Neural crest cell (in vitro differentiated cells): ENCODE measurements at regions not wholly inside any gene's neighbourhood (a gene's known extent, or its start where the extent isn't known, plus 50 kb on each side); places are given as distances from the start of the nearest gene placed in this dataset.

ENCODE experiments used
- DNase-seq: peaks from one replicate; pipeline ENCODE4 v3.0.0; 2021; ENCODE audit warnings: low read depth, mixed read lengths, low spot score
- H3K27ac Mint-ChIP-seq: one replicate; pipeline ENCODE4 v1.8.0; 2021; ENCODE audit warnings: mild to moderate bottlenecking, mixed read lengths; ENCODE audit not compliant: unreplicated experiment
- H3K27me3 Mint-ChIP-seq: 2 replicates; pipeline ENCODE4 v1.8.0; 2021; ENCODE audit warnings: low read depth, mild to moderate bottlenecking, mixed read lengths
- H3K36me3 Mint-ChIP-seq: 2 replicates; pipeline ENCODE4 v1.8.0; 2021; ENCODE audit warnings: low read depth, mild to moderate bottlenecking, mixed read lengths
- H3K4me1 Mint-ChIP-seq: 2 replicates; pipeline ENCODE4 v1.8.0; 2021; ENCODE audit warnings: mixed read lengths
- H3K4me3 Mint-ChIP-seq: one replicate; pipeline ENCODE4 v1.8.0; 2021; ENCODE audit warnings: mild to moderate bottlenecking, mixed read lengths
- H3K9me3 Mint-ChIP-seq: 2 replicates; pipeline ENCODE4 v1.8.0; 2021; ENCODE audit warnings: mixed read lengths
- TF ChIP-seq, protein P1 (sequence below): fragments of 200-600 bp; sonication (generic); conservative IDR thresholded peaks from 2 replicates; pipeline ENCODE4 v1.5.0; 2021; ENCODE audit warnings: antibody characterized with exemption, mild to moderate bottlenecking

DNA sequence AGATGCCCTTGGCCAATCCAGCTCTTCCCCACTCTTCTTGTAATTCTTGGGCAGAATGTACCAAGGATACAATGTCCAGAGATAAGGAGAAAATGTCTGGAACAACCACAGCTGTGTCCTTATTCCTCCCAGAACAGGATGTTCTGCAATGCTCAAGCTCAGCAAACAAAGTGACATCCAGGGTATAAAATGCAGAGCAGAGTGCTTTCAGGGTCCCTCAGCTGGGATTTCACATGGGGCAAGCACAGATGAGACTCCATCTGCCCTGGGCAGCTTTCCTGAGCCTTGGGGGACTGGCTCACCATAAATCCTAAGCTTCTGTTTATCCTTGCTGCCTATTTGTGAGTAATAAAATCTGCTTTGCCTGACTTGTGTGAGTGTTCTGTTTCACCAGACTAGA is 127.4 kb downstream of the VAPA start:
- DNase-seq, result no peak
- no peak overlapping the region for H3K4me3 Mint-ChIP-seq
- H3K4me1 Mint-ChIP-seq, result peaks cover 23% of the 10 kb centered on the region
- no peaks in the 10 kb centered on the region for H3K27me3 Mint-ChIP-seq
- peaks cover 4% of the 10 kb centered on the region for H3K9me3 Mint-ChIP-seq
- peaks cover 7% of the 10 kb centered on the region for H3K36me3 Mint-ChIP-seq
- TF ChIP-seq, protein P1, sequence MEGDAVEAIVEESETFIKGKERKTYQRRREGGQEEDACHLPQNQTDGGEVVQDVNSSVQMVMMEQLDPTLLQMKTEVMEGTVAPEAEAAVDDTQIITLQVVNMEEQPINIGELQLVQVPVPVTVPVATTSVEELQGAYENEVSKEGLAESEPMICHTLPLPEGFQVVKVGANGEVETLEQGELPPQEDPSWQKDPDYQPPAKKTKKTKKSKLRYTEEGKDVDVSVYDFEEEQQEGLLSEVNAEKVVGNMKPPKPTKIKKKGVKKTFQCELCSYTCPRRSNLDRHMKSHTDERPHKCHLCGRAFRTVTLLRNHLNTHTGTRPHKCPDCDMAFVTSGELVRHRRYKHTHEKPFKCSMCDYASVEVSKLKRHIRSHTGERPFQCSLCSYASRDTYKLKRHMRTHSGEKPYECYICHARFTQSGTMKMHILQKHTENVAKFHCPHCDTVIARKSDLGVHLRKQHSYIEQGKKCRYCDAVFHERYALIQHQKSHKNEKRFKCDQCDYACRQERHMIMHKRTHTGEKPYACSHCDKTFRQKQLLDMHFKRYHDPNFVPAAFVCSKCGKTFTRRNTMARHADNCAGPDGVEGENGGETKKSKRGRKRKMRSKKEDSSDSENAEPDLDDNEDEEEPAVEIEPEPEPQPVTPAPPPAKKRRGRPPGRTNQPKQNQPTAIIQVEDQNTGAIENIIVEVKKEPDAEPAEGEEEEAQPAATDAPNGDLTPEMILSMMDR, result no peak
- no peak overlapping the region for H3K27ac Mint-ChIP-seq

DNA sequence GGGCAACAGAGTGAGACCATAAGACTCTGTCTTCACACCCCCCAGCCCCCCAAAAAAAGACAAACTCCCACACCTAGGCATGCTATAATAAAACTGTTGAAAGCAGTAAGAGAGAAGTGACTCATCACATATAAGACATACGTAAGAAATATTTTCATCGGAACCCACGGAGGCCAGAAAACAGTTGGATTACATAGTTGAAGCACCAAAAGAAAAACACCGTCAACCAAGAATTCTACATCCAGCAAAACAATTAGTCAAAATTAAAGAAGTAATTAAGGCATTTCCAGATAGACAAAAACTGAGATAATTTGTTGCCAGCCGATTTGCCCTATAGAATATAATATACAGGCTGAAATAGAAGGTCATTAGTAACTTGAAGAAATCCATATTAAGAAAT is 128.7 kb downstream of the VAPA start:
- no peak for DNase-seq
- TF ChIP-seq, protein P1, result no peak
- peaks cover 21% of the 10 kb centered on the region for H3K4me1 Mint-ChIP-seq
- peaks cover 7% of the 10 kb centered on the region for H3K36me3 Mint-ChIP-seq
- no peak overlapping the region for H3K27ac Mint-ChIP-seq
- peaks cover 4% of the 10 kb centered on the region for H3K9me3 Mint-ChIP-seq
- no peaks in the 10 kb centered on the region for H3K27me3 Mint-ChIP-seq
- H3K4me3 Mint-ChIP-seq, result no peak overlapping the region

DNA sequence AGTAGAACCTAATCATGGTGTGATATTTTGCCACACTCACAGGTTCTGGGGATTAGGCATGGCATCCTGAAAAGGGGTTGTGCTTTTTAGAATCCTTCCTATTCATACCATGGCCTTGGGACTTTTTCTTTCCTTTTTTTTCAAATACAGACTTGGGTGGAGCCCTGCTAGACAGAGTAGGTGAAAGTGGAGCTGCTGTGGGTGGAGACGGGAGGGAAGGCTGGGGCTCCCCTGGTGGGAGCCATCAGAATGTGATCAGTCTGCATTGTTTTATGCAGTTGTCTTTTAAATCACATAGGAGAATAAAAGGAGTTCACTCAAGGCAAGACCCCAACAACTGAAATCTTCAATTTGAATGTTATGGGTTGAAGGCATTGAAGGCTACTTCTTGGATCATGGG is 130.2 kb downstream of the VAPA start:
- DNase-seq, result no peak
- H3K9me3 Mint-ChIP-seq, result peaks cover 4% of the 10 kb centered on the region
- TF ChIP-seq, protein P1, result no peak
- no peak overlapping the region for H3K27ac Mint-ChIP-seq
- no peak overlapping the region for H3K4me3 Mint-ChIP-seq
- H3K4me1 Mint-ChIP-seq, result peaks cover 18% of the 10 kb centered on the region
- no peaks in the 10 kb centered on the region for H3K27me3 Mint-ChIP-seq
- peaks cover 7% of the 10 kb centered on the region for H3K36me3 Mint-ChIP-seq

DNA sequence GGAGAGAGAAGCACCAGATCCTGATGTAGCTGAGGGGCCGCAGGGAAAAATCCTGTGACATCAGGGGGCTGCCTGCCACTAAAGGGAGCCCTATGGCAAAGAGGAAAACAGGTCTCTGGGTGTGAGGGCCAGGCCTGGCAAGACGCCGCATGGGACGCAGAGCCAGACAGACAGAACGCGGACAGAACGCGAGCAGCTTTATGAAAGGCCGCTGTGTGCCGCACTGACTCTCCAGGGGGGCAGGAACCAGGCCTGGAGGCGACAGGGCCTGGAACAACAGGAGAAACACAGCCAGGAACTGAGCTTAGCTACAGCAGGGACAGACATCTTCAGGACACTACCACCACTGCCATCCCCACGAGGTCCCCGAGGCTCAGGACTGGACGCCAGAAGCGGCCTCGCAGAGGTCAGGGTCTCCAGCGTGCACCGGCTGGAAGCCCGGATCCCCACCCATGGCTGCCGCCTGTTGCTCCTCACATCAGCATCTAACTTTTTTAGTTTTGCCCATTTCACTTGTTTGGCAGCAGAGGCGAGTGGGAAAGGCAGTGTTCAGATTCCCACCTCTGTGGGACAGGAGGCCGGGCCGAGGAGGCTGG is 131.6 kb downstream of the VAPA start:
- Mint-ChIP-seq H3K4me3 (no peak overlapping the region), H3K27me3 (no peaks in the 10 kb centered on the region), H3K9me3 (peaks cover 4% of the 10 kb centered on the region), H3K4me1 (peaks cover 14% of the 10 kb centered on the region), H3K36me3 (peaks cover 7% of the 10 kb centered on the region), H3K27ac (peak overlapping the region; percentile 87)
- no peak for DNase-seq
- TF ChIP-seq, protein P1, result no peak

DNA sequence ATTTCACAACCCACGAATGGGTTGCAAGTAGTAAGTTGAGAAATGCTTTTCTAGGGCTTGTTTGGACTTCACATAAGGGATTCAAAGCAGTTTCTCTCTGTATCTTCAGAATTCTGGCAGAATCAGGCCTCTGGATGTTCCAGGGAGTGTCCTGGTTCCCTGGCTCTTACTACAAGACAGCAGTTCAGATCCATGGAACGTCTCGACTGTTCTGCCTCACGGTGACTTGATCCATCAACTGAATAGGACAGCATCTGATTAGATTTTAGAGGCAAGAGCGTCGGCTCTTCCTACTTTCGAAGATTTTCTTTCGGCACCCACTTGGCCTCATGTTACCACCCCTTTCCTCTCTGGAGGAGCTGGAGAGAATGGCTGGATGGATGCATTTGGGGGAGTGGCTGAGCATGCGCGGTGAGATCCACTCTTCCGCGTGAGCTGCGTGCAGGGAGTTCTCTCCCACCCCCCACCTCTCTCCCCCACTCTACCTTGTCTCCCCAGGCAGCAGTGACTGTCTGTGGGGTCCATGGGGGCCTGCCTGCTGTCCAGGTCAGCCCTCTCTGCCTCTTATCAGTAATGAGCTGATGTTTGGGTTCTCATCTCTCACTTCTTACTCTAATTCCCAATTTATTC is 132.5 kb downstream of the VAPA start:
- Mint-ChIP-seq H3K27ac (no peak overlapping the region), H3K9me3 (peaks cover 4% of the 10 kb centered on the region), H3K4me3 (no peak overlapping the region), H3K4me1 (peaks cover 7% of the 10 kb centered on the region), H3K27me3 (no peaks in the 10 kb centered on the region), H3K36me3 (peaks cover 4% of the 10 kb centered on the region)
- no peak for DNase-seq
- TF ChIP-seq, protein P1, result no peak
